Prostate gland (tissue), 2 donors: ENCODE measurements at regions not wholly inside any gene's neighbourhood (a gene's known extent, or its start where the extent isn't known, plus 50 kb on each side); places are given as distances from the start of the nearest gene placed in this dataset.

Experiments used
- CTCF ChIP-seq, 4 experiments: fragments of 200-600 bp in 2 of 4; fragments of 450-650 bp in 2 of 4; sonication (generic) in 2 of 4; IDR thresholded peaks; 1 replicate in 3 of 4; 2 replicates in 1 of 4; pipeline ENCODE4 v1.5.1; 2016 to 2019; ENCODE audit warnings: antibody characterized with exemption in 4 of 4, mild to moderate bottlenecking in 2 of 4, moderate library complexity in 2 of 4
- POLR2A ChIP-seq: fragments of 450-650 bp; IDR thresholded peaks from one replicate; pipeline ENCODE4 v1.6.1; 2016; ENCODE audit warnings: antibody characterized with exemption, mild to moderate bottlenecking
- POLR2AphosphoS5 ChIP-seq: sonication (generic); formaldehyde crosslinking; IDR thresholded peaks from one replicate; pipeline ENCODE4 v1.6.1; 2017; ENCODE audit warnings: antibody characterized with exemption

GRCh38 chr2:194562329-194562728 is 1094.7 kb upstream of the SLC39A10 start:
- no peak for TF ChIP-seq CTCF (IDR thresholded peaks at IDR 0.05)
- TF ChIP-seq POLR2A, result no peak
- no peak for TF ChIP-seq POLR2AphosphoS5
